WTC11 (cell line): ENCODE measurements at regions not wholly inside any gene's neighbourhood (a gene's known extent, or its start where the extent isn't known, plus 50 kb on each side); places are given as distances from the start of the nearest gene placed in this dataset.

Experiments used
- ATAC-seq: fragments of 200-7000 bp; cut with Tn5 transposase; 2 replicates; pipeline ENCODE4 v1.10.0; 2021; ENCODE audit warnings: mild to moderate bottlenecking, moderate library complexity
- CTCF ChIA-PET: fragments of 300-600 bp; sonication (Branson Sonifier 250); formaldehyde crosslinking; loops from one replicate; lab custom pipeline; 2021; ENCODE audit warnings: antibody characterized with exemption; lab: Charles Lee
- POLR2A ChIA-PET: fragments of 350-600 bp; sonication (Branson Sonifier 250); formaldehyde crosslinking; loops from one replicate; lab custom pipeline; 2021; ENCODE audit warnings: antibody characterized with exemption; lab: Charles Lee
- DNase-seq: peaks from one replicate; pipeline ENCODE4 v3.0.0; 2021; ENCODE audit warnings: low spot score
- H3K27ac Mint-ChIP-seq: 2 replicates; pipeline ENCODE4 v1.8.0; 2021; ENCODE audit warnings: mixed read lengths
- H3K27me3 Mint-ChIP-seq: 2 replicates; pipeline ENCODE4 v1.8.0; 2021; ENCODE audit warnings: low read depth, mild to moderate bottlenecking, moderate library complexity, mixed read lengths
- H3K36me3 Mint-ChIP-seq: 2 replicates; pipeline ENCODE4 v1.8.0; 2021; ENCODE audit warnings: mixed read lengths
- H3K4me1 Mint-ChIP-seq: 2 replicates; pipeline ENCODE4 v1.8.0; 2022; ENCODE audit warnings: mixed read lengths
- H3K4me3 Mint-ChIP-seq: 2 replicates; pipeline ENCODE4 v1.8.0; 2021; ENCODE audit warnings: mild to moderate bottlenecking, moderate library complexity, mixed read lengths
- H3K9me3 Mint-ChIP-seq: 2 replicates; pipeline ENCODE4 v1.8.0; 2021; ENCODE audit warnings: mixed read lengths
- EMX1 ChIP-seq: fragments of 250-450 bp; sonication (Bioruptor Pico); IDR thresholded peaks from 2 replicates; pipeline ENCODE4 v1.8.0; 2021; ENCODE audit warnings: mild to moderate bottlenecking
- ETV6 ChIP-seq: sonication (generic); formaldehyde crosslinking; IDR thresholded peaks from 2 replicates; pipeline ENCODE4 v1.8.1; 2022; ENCODE audit warnings: mild to moderate bottlenecking, missing genetic modification reagents
- FOXJ3 ChIP-seq: sonication (generic); formaldehyde crosslinking; IDR thresholded peaks from 2 replicates; pipeline ENCODE4 v1.9.0; 2021; ENCODE audit warnings: missing genetic modification reagents, mild to moderate bottlenecking, borderline replicate concordance
- JAZF1 ChIP-seq: fragments of 250-450 bp; sonication (Bioruptor Pico); IDR thresholded peaks from 2 replicates; pipeline ENCODE4 v1.9.0; 2021; ENCODE audit warnings: moderate library complexity, mild to moderate bottlenecking, inconsistent platforms
- KAT7 ChIP-seq: sonication (generic); formaldehyde crosslinking; IDR thresholded peaks from 2 replicates; pipeline ENCODE4 v1.8.1; 2023; ENCODE audit warnings: missing genetic modification reagents, mild to moderate bottlenecking, borderline replicate concordance
- MYBL2 ChIP-seq: sonication (generic); formaldehyde crosslinking; IDR thresholded peaks from 2 replicates; pipeline ENCODE4 v1.8.1; 2023; ENCODE audit warnings: mild to moderate bottlenecking, moderate library complexity, missing genetic modification reagents
- PRRX2 ChIP-seq: fragments of 250-450 bp; sonication (Bioruptor Pico); IDR thresholded peaks from 2 replicates; pipeline ENCODE4 v1.8.0; 2021; ENCODE audit warnings: mild to moderate bottlenecking
- SP1 ChIP-seq: sonication (generic); formaldehyde crosslinking; conservative IDR thresholded peaks from 2 replicates; pipeline ENCODE4 v1.8.1; 2022; ENCODE audit warnings: missing genetic modification reagents
- TCF7 ChIP-seq: sonication (generic); formaldehyde crosslinking; IDR thresholded peaks from 2 replicates; pipeline ENCODE4 v1.8.0; 2022; ENCODE audit warnings: mild to moderate bottlenecking, low read depth, missing genetic modification reagents, moderate library complexity
- ZMAT4 ChIP-seq: fragments of 250-450 bp; sonication (Bioruptor Pico); IDR thresholded peaks from 2 replicates; pipeline ENCODE4 v1.9.0; 2021; ENCODE audit warnings: mild to moderate bottlenecking
- ZNF416 ChIP-seq: fragments of 250-450 bp; sonication (Bioruptor Pico); IDR thresholded peaks from 2 replicates; pipeline ENCODE4 v1.9.0; 2021; ENCODE audit warnings: mild to moderate bottlenecking, inconsistent platforms
- ZNF671 ChIP-seq: fragments of 250-450 bp; sonication (Bioruptor Pico); IDR thresholded peaks from 2 replicates; pipeline ENCODE4 v1.8.0; 2021; ENCODE audit warnings: mild to moderate bottlenecking
- TF ChIP-seq, protein P1 (sequence below): fragments of 200-600 bp; IDR thresholded peaks from 2 replicates; pipeline ENCODE4 v1.8.0; 2022; ENCODE audit warnings: antibody characterized with exemption
- TF ChIP-seq, protein P2 (sequence below): sonication (generic); formaldehyde crosslinking; conservative IDR thresholded peaks from 2 replicates; pipeline ENCODE4 v1.8.1; 2023; ENCODE audit warnings: mild to moderate bottlenecking, low read depth, missing genetic modification reagents, moderate library complexity
- TF ChIP-seq, protein P3 (sequence below): sonication (generic); formaldehyde crosslinking; conservative IDR thresholded peaks from 2 replicates; pipeline ENCODE4 v1.8.1; 2022; ENCODE audit warnings: mild to moderate bottlenecking, missing genetic modification reagents
- TF ChIP-seq, protein P4 (sequence below): fragments of 250-450 bp; sonication (Bioruptor Pico); IDR thresholded peaks from 2 replicates; pipeline ENCODE4 v1.9.0; 2021; ENCODE audit warnings: moderate library complexity, mild to moderate bottlenecking, inconsistent platforms, borderline replicate concordance
- TF ChIP-seq, protein P5 (sequence below): sonication (generic); formaldehyde crosslinking; IDR thresholded peaks from 2 replicates; pipeline ENCODE4 v1.8.0; 2022; ENCODE audit warnings: mild to moderate bottlenecking, missing genetic modification reagents
- TF ChIP-seq, protein P6 (sequence below): sonication (generic); formaldehyde crosslinking; IDR thresholded peaks from 2 replicates; pipeline ENCODE4 v1.8.0; 2023; ENCODE audit warnings: missing genetic modification reagents, mild to moderate bottlenecking, borderline replicate concordance

DNA sequence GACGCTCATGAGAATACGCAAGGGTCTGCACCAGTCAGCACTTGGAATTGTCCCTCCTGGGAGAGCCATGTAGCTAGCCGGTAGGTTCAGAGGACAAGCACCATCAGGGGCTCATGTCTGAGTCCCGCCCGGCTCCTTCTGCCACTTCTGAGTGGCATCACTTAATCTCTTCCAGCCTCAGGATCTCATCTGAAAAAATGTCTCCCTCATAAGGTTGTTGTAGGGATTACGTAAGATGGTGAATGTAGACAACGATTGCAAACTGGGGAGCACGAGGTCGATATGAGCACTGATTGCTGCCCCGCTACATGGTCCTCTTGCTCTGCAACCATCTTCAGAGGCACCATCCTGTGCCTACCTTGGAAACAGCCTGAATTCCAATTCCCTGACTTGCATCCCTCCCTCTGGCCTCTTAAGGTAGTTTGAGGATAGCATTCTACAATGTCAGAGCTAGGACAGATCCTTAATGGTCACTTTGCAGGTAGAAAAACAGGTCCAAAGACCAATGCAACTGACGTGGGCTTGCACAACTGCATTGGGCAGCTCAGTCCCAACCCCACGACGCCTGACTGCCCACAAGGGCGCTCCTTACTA is 115.8 kb upstream of the TMEM45B start:
- H3K27ac Mint-ChIP-seq, result no peak overlapping the region
- H3K9me3 Mint-ChIP-seq, result no peaks in the 10 kb centered on the region
- DNase-seq (no peak), ATAC-seq (no peak)
- H3K4me1 Mint-ChIP-seq, result no peaks in the 10 kb centered on the region
- ChIA-PET CTCF (interaction anchor here (0.8 kb wide), 1 partner anchor 50 kb away, joined by 3 read pairs; no protein-coding TSS in a partner anchor), POLR2A (no interaction called here)
- no peak overlapping the region for H3K4me3 Mint-ChIP-seq
- no peak for TF ChIP-seq ZNF416 (CRISPR knock-in tag)
- TF ChIP-seq, protein P1, sequence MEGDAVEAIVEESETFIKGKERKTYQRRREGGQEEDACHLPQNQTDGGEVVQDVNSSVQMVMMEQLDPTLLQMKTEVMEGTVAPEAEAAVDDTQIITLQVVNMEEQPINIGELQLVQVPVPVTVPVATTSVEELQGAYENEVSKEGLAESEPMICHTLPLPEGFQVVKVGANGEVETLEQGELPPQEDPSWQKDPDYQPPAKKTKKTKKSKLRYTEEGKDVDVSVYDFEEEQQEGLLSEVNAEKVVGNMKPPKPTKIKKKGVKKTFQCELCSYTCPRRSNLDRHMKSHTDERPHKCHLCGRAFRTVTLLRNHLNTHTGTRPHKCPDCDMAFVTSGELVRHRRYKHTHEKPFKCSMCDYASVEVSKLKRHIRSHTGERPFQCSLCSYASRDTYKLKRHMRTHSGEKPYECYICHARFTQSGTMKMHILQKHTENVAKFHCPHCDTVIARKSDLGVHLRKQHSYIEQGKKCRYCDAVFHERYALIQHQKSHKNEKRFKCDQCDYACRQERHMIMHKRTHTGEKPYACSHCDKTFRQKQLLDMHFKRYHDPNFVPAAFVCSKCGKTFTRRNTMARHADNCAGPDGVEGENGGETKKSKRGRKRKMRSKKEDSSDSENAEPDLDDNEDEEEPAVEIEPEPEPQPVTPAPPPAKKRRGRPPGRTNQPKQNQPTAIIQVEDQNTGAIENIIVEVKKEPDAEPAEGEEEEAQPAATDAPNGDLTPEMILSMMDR, result 0 out of 2 replicates have a peak, but pooled peaks have one; percentile 9
- H3K27me3 Mint-ChIP-seq, result peaks cover 5% of the 10 kb centered on the region; the same call in 1 of the 2 replicates
- H3K36me3 Mint-ChIP-seq, result no peaks in the 10 kb centered on the region

GRCh38 chr11:129700701-129701100 is 114.9 kb upstream of the TMEM45B start:
- ATAC-seq, result no peak
- no peak for DNase-seq
- CTCF ChIA-PET, result interaction anchor here (0.8 kb wide), 1 partner anchor 49 kb away, joined by 3 read pairs; no protein-coding TSS in a partner anchor
- Mint-ChIP-seq H3K4me3 (no peak overlapping the region), H3K4me1 (no peaks in the 10 kb centered on the region), H3K27me3 (no peaks in the 10 kb centered on the region; the same call in 1 of the 2 replicates)
- POLR2A ChIA-PET, result no interaction called here
- TF ChIP-seq JAZF1 (CRISPR knock-in tag) (no peak), ETV6 (CRISPR knock-in tag) (no peak), ZNF416 (CRISPR knock-in tag) (no peak), MYBL2 (no peak), ZMAT4 (CRISPR knock-in tag) (no peak), EMX1 (CRISPR knock-in tag) (no peak), PRRX2 (CRISPR knock-in tag) (no peak), KAT7 (CRISPR knock-in tag) (no peak), TCF7 (CRISPR knock-in tag) (no peak), ZNF671 (no peak), FOXJ3 (CRISPR knock-in tag) (no peak), SP1 (no peak)
- TF ChIP-seq, protein P2, sequence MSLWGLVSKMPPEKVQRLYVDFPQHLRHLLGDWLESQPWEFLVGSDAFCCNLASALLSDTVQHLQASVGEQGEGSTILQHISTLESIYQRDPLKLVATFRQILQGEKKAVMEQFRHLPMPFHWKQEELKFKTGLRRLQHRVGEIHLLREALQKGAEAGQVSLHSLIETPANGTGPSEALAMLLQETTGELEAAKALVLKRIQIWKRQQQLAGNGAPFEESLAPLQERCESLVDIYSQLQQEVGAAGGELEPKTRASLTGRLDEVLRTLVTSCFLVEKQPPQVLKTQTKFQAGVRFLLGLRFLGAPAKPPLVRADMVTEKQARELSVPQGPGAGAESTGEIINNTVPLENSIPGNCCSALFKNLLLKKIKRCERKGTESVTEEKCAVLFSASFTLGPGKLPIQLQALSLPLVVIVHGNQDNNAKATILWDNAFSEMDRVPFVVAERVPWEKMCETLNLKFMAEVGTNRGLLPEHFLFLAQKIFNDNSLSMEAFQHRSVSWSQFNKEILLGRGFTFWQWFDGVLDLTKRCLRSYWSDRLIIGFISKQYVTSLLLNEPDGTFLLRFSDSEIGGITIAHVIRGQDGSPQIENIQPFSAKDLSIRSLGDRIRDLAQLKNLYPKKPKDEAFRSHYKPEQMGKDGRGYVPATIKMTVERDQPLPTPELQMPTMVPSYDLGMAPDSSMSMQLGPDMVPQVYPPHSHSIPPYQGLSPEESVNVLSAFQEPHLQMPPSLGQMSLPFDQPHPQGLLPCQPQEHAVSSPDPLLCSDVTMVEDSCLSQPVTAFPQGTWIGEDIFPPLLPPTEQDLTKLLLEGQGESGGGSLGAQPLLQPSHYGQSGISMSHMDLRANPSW (CRISPR knock-in tag), result no peak
- TF ChIP-seq, protein P3, sequence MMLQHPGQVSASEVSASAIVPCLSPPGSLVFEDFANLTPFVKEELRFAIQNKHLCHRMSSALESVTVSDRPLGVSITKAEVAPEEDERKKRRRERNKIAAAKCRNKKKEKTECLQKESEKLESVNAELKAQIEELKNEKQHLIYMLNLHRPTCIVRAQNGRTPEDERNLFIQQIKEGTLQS, result no peak
- TF ChIP-seq, protein P4, sequence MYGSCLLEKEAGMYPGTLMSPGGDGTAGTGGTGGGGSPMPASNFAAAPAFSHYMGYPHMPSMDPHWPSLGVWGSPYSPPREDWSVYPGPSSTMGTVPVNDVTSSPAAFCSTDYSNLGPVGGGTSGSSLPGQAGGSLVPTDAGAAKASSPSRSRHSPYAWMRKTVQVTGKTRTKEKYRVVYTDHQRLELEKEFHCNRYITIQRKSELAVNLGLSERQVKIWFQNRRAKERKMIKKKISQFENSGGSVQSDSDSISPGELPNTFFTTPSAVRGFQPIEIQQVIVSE, result no peak
- TF ChIP-seq, protein P5, sequence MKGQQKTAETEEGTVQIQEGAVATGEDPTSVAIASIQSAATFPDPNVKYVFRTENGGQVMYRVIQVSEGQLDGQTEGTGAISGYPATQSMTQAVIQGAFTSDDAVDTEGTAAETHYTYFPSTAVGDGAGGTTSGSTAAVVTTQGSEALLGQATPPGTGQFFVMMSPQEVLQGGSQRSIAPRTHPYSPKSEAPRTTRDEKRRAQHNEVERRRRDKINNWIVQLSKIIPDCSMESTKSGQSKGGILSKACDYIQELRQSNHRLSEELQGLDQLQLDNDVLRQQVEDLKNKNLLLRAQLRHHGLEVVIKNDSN (CRISPR knock-in tag), result no peak
- TF ChIP-seq, protein P6, sequence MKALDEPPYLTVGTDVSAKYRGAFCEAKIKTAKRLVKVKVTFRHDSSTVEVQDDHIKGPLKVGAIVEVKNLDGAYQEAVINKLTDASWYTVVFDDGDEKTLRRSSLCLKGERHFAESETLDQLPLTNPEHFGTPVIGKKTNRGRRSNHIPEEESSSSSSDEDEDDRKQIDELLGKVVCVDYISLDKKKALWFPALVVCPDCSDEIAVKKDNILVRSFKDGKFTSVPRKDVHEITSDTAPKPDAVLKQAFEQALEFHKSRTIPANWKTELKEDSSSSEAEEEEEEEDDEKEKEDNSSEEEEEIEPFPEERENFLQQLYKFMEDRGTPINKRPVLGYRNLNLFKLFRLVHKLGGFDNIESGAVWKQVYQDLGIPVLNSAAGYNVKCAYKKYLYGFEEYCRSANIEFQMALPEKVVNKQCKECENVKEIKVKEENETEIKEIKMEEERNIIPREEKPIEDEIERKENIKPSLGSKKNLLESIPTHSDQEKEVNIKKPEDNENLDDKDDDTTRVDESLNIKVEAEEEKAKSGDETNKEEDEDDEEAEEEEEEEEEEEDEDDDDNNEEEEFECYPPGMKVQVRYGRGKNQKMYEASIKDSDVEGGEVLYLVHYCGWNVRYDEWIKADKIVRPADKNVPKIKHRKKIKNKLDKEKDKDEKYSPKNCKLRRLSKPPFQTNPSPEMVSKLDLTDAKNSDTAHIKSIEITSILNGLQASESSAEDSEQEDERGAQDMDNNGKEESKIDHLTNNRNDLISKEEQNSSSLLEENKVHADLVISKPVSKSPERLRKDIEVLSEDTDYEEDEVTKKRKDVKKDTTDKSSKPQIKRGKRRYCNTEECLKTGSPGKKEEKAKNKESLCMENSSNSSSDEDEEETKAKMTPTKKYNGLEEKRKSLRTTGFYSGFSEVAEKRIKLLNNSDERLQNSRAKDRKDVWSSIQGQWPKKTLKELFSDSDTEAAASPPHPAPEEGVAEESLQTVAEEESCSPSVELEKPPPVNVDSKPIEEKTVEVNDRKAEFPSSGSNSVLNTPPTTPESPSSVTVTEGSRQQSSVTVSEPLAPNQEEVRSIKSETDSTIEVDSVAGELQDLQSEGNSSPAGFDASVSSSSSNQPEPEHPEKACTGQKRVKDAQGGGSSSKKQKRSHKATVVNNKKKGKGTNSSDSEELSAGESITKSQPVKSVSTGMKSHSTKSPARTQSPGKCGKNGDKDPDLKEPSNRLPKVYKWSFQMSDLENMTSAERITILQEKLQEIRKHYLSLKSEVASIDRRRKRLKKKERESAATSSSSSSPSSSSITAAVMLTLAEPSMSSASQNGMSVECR (CRISPR knock-in tag), result no peak
- TF ChIP-seq, all 79 proteins: peak for 0
- Mint-ChIP-seq H3K9me3 (no peaks in the 10 kb centered on the region), H3K27ac (no peak overlapping the region), H3K36me3 (no peaks in the 10 kb centered on the region)
